ENCODE measurements at regions not wholly inside any gene's neighbourhood (a gene's known extent, or its start where the extent isn't known, plus 50 kb on each side); places are given as distances from the start of the nearest gene placed in this dataset.

DNA sequence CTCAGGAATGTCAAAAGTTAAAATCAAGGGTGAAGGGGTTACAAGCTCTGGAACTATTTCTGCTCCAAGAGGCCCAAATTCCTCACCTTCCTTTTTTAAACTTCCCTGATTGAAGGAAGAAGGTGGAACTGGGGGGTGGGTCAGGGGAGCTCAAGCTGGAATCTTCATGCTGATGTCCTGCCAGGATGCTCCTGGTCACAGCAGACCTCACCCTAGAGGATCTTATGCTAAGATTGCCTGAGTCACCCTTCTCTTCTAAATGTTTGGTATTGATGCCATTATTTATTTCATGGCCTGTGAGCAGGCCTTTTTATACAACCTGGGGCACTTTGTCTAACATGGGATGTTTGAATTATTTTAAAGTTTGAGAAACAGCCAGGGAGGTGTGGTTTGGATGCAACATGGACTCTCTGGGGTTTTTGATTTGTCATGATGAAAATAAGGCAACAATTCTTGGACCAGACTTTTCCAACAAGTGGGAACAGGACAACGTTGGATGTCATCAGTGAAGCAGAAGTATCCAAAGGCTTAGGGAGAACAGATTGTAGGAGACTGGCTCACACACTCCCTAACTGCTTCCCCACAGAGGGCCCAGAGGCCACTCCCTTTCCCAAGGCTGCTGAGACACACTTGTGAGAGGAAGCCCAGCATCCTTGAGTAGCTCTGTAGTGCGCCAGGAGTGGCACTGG is 420.2 kb upstream of the MEX3C start:
- TF ChIP-seq, protein P1, sequence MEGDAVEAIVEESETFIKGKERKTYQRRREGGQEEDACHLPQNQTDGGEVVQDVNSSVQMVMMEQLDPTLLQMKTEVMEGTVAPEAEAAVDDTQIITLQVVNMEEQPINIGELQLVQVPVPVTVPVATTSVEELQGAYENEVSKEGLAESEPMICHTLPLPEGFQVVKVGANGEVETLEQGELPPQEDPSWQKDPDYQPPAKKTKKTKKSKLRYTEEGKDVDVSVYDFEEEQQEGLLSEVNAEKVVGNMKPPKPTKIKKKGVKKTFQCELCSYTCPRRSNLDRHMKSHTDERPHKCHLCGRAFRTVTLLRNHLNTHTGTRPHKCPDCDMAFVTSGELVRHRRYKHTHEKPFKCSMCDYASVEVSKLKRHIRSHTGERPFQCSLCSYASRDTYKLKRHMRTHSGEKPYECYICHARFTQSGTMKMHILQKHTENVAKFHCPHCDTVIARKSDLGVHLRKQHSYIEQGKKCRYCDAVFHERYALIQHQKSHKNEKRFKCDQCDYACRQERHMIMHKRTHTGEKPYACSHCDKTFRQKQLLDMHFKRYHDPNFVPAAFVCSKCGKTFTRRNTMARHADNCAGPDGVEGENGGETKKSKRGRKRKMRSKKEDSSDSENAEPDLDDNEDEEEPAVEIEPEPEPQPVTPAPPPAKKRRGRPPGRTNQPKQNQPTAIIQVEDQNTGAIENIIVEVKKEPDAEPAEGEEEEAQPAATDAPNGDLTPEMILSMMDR (IDR thresholded peaks at IDR 0.05), result no peak
- TF ChIP-seq ZFX (IDR thresholded peaks at IDR 0.05; ENCODE audit: borderline replicate concordance), result no peak

All from 22Rv1 (cell line).